AG04449 (cell line): ENCODE measurements at regions not wholly inside any gene's neighbourhood (a gene's known extent, or its start where the extent isn't known, plus 50 kb on each side); places are given as distances from the start of the nearest gene placed in this dataset.

Experiments used
- CTCF ChIA-PET: fragments of 350-600 bp; formaldehyde crosslinking; extraction: SDS; loops from one replicate; lab custom pipeline; 2021; ENCODE audit warnings: antibody characterized with exemption; lab: Yijun Ruan, JAX
- POLR2A ChIA-PET: fragments of 400-600, 350-600 bp; formaldehyde crosslinking; extraction: SDS; loops from one replicate; lab custom pipeline; 2020; ENCODE audit warnings: antibody characterized with exemption, inconsistent platforms; lab: Yijun Ruan, JAX
- DNase-seq: peaks from one replicate; pipeline ENCODE4 v3.0.0-alpha.2; 2010; ENCODE audit warnings: low read depth, low spot score
- H3K4me3 ChIP-seq: 2 replicates; pipeline ENCODE4 v1.5.1; 2011; ENCODE audit warnings: low read depth, mild to moderate bottlenecking, control low read depth, low read length
- TF ChIP-seq, protein P1 (sequence below): IDR thresholded peaks from one replicate; pipeline ENCODE4 v1.5.1; 2011; ENCODE audit warnings: mild to moderate bottlenecking, moderate library complexity, low read length, control low read depth, inconsistent platforms; ENCODE audit not compliant: insufficient read depth; ENCODE audit errors: missing control alignments

DNA sequence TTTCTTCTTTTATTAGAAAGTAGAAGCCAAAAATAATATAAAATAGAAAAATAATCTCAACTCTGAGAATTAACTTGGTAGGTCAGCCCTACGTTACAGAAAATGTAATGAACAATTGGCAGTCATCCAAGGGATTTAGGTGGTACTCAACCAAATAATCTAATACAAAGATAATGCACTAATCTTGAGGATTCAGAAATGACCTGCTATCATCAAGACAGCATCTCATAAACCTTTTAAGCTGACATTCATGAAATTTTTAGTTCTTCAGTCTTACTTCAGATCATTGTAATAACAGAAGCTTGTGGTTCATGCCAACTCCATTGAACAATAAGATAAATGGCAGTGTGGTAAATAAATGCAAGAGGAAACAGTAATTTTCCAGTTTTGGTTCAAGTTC, 1058.0 kb downstream of the MAT2B start:
- ChIA-PET CTCF (no interaction called here), POLR2A (no interaction called here)
- TF ChIP-seq, protein P1, sequence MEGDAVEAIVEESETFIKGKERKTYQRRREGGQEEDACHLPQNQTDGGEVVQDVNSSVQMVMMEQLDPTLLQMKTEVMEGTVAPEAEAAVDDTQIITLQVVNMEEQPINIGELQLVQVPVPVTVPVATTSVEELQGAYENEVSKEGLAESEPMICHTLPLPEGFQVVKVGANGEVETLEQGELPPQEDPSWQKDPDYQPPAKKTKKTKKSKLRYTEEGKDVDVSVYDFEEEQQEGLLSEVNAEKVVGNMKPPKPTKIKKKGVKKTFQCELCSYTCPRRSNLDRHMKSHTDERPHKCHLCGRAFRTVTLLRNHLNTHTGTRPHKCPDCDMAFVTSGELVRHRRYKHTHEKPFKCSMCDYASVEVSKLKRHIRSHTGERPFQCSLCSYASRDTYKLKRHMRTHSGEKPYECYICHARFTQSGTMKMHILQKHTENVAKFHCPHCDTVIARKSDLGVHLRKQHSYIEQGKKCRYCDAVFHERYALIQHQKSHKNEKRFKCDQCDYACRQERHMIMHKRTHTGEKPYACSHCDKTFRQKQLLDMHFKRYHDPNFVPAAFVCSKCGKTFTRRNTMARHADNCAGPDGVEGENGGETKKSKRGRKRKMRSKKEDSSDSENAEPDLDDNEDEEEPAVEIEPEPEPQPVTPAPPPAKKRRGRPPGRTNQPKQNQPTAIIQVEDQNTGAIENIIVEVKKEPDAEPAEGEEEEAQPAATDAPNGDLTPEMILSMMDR = no peak
- no peak for DNase-seq
- no peak overlapping the region for H3K4me3 ChIP-seq

GRCh38 chr5:164573397-164573796, 1068.0 kb downstream of the MAT2B start:
- H3K4me3 ChIP-seq = no peak overlapping the region
- POLR2A ChIA-PET = no interaction called here
- TF ChIP-seq, protein P1 = no peak
- CTCF ChIA-PET = no interaction called here
- DNase-seq = no peak

DNA sequence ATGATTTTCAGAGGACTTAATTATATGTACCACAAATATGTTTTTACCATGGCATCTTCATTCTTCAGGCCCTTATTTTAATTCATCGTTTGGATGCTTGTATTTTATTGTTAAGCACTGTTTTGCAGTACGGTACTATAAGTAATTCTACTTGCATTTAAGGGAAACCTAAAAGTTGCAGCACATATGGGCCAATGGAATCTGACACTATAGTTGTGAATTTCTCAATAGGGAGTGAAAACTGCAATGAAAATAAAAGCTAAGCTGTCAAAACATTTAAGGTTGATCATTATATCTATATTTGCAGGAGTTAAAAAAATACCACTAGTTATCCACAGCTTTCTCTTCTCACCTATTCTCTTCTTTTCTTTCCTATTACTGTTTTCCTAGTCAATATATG, 1071.8 kb downstream of the MAT2B start:
- POLR2A ChIA-PET = no interaction called here
- no peak for DNase-seq
- TF ChIP-seq, protein P1 = no peak
- CTCF ChIA-PET = no interaction called here
- H3K4me3 ChIP-seq = no peak overlapping the region

GRCh38 chr5:164577742-164578141, 1072.3 kb downstream of the MAT2B start:
- TF ChIP-seq, protein P1 = no peak
- no peak overlapping the region for H3K4me3 ChIP-seq
- DNase-seq = no peak
- ChIA-PET CTCF (no interaction called here), POLR2A (no interaction called here)

DNA sequence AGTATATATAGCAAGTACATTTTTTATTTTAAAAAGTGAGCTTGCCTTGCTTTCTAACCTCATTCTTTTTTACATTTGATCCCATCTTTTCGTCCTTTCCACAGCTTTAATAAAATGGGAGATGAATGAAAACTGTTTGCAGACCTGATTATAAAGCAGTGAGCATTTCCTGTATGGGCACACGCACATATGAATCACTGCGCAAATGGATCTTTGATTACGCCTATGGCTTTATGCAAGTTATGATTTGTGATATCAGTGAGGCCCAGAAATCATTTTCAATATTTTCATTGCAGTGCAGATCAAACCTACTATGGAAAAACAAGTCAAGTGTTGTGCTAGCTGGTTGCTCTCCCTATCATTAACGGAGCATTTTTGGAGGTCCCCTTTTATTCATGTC, 1073.0 kb downstream of the MAT2B start:
- CTCF ChIA-PET = no interaction called here
- no peak for DNase-seq
- H3K4me3 ChIP-seq = no peak overlapping the region
- TF ChIP-seq, protein P1 = no peak
- POLR2A ChIA-PET = no interaction called here

DNA sequence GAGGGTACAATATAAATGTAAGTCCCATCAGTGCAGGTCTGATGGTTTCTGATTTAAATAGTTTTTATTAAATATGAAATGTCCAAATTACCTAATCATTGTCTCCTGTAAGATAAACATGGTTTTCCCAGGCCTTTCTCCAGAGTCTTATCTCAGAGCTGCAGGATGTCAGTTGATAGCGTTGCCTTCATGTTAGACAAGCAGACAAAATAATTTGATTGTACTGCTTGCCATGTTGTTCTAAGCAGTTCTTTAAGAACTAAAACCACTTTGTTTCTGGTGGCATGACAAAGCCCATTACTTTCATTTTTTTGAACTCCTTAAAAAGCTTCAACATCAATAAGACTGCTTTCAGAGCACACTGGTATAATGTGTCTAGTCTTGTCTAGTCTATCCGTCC, 1073.5 kb downstream of the MAT2B start:
- CTCF ChIA-PET = no interaction called here
- TF ChIP-seq, protein P1 = no peak
- H3K4me3 ChIP-seq = no peak overlapping the region
- no peak for DNase-seq
- POLR2A ChIA-PET = no interaction called here
